HUES48 (cell line): ENCODE measurements at regions not wholly inside any gene's neighbourhood (a gene's known extent, or its start where the extent isn't known, plus 50 kb on each side); places are given as distances from the start of the nearest gene placed in this dataset.

ENCODE experiments used
- H3K27ac ChIP-seq: one replicate; pipeline ENCODE4 v1.7.0; 2013; ENCODE audit warnings: low read depth, low read length, inconsistent platforms
- H3K27me3 ChIP-seq: 2 replicates; pipeline ENCODE4 v1.6.1; 2013; ENCODE audit warnings: mild to moderate bottlenecking, low read length; ENCODE audit not compliant: control insufficient read depth, insufficient read depth
- H3K36me3 ChIP-seq: 2 replicates; pipeline ENCODE4 v1.6.1; 2013; ENCODE audit warnings: low read length; ENCODE audit not compliant: control insufficient read depth, insufficient read depth
- H3K4me1 ChIP-seq: 2 replicates; pipeline ENCODE4 v1.6.1; 2013; ENCODE audit warnings: mild to moderate bottlenecking, low read length; ENCODE audit not compliant: control insufficient read depth, insufficient read depth
- H3K4me3 ChIP-seq: 2 replicates; pipeline ENCODE4 v1.5.1; 2013; ENCODE audit warnings: mild to moderate bottlenecking, low read depth, low read length
- H3K9ac ChIP-seq: 2 replicates; pipeline ENCODE4 v1.6.1; 2013; ENCODE audit warnings: mild to moderate bottlenecking, low read depth, low read length, moderate library complexity
- H3K9me3 ChIP-seq: 2 replicates; pipeline ENCODE4 v1.6.1; 2013; ENCODE audit warnings: low read length; ENCODE audit not compliant: control insufficient read depth, insufficient read depth

GRCh38 chr6:170483413-170483812 lies 69.7 kb downstream of the PSMB1 start:
- no peak overlapping the region for H3K4me3 ChIP-seq
- no peak overlapping the region for H3K27ac ChIP-seq
- 0 out of 2 replicates have a peak, but pooled peaks cover 3% of the 10 kb centered on the region for H3K9me3 ChIP-seq
- no peaks in the 10 kb centered on the region for H3K36me3 ChIP-seq
- no peaks in the 10 kb centered on the region for H3K4me1 ChIP-seq
- no peaks in the 10 kb centered on the region for H3K27me3 ChIP-seq
- no peak overlapping the region for H3K9ac ChIP-seq

- H3K4me1 ChIP-seq: no peaks in the 10 kb centered on the region
- 0 out of 2 replicates have a peak, but pooled peaks cover 3% of the 10 kb centered on the region for H3K9me3 ChIP-seq
- no peak overlapping the region for H3K9ac ChIP-seq
- no peak overlapping the region for H3K27ac ChIP-seq
- no peaks in the 10 kb centered on the region for H3K27me3 ChIP-seq
- H3K36me3 ChIP-seq: no peaks in the 10 kb centered on the region
- no peak overlapping the region for H3K4me3 ChIP-seq
Observed at GRCh38 chr6:170480050-170480692, 72.9 kb downstream of the PSMB1 start.

GRCh38 chr6:170476360-170476759 lies 76.7 kb downstream of the PSMB1 start:
- Histone ChIP-seq H3K4me1 (no peaks in the 10 kb centered on the region), H3K36me3 (no peaks in the 10 kb centered on the region), H3K4me3 (no peak overlapping the region), H3K9ac (no peak overlapping the region), H3K27me3 (no peaks in the 10 kb centered on the region), H3K9me3 (no peaks in the 10 kb centered on the region), H3K27ac (no peak overlapping the region)

GRCh38 chr6:170475118-170475517 lies 78.0 kb downstream of the PSMB1 start:
- Histone ChIP-seq H3K36me3 (no peaks in the 10 kb centered on the region), H3K27ac (no peak overlapping the region), H3K4me3 (no peak overlapping the region), H3K9ac (no peak overlapping the region), H3K9me3 (peaks cover 2% of the 10 kb centered on the region; the same call in 1 of the 2 replicates), H3K27me3 (no peaks in the 10 kb centered on the region), H3K4me1 (no peaks in the 10 kb centered on the region)

GRCh38 chr6:170473801-170474200 lies 79.3 kb downstream of the PSMB1 start:
- Histone ChIP-seq H3K4me3 (no peak overlapping the region), H3K27me3 (no peaks in the 10 kb centered on the region), H3K36me3 (no peaks in the 10 kb centered on the region), H3K27ac (no peak overlapping the region), H3K4me1 (no peaks in the 10 kb centered on the region), H3K9me3 (peaks cover 2% of the 10 kb centered on the region; the same call in 1 of the 2 replicates), H3K9ac (no peak overlapping the region)

GRCh38 chr6:170473301-170473717 lies 79.8 kb downstream of the PSMB1 start:
- Histone ChIP-seq H3K9ac (no peak overlapping the region), H3K9me3 (peaks cover 4% of the 10 kb centered on the region; the same call in 1 of the 2 replicates), H3K36me3 (no peaks in the 10 kb centered on the region), H3K27me3 (no peaks in the 10 kb centered on the region), H3K4me1 (no peaks in the 10 kb centered on the region), H3K4me3 (no peak overlapping the region), H3K27ac (no peak overlapping the region)

- H3K4me1 ChIP-seq: no peaks in the 10 kb centered on the region
- peaks cover 13% of the 10 kb centered on the region for H3K9me3 ChIP-seq
- H3K4me3 ChIP-seq: no peak overlapping the region
- H3K36me3 ChIP-seq: no peaks in the 10 kb centered on the region
- H3K27ac ChIP-seq: no peak overlapping the region
- no peaks in the 10 kb centered on the region for H3K27me3 ChIP-seq
- no peak overlapping the region for H3K9ac ChIP-seq
Observed at GRCh38 chr6:170471491-170471890, 81.6 kb downstream of the PSMB1 start.

- H3K9ac ChIP-seq: no peak overlapping the region
- H3K27ac ChIP-seq: no peak overlapping the region
- no peaks in the 10 kb centered on the region for H3K4me1 ChIP-seq
- no peak overlapping the region for H3K4me3 ChIP-seq
- H3K9me3 ChIP-seq: peaks cover 16% of the 10 kb centered on the region
- H3K27me3 ChIP-seq: no peaks in the 10 kb centered on the region
- no peaks in the 10 kb centered on the region for H3K36me3 ChIP-seq
Observed at GRCh38 chr6:170470734-170471133, 82.4 kb downstream of the PSMB1 start.

GRCh38 chr6:170464524-170464979 lies 88.6 kb downstream of the PSMB1 start:
- Histone ChIP-seq H3K36me3 (no peaks in the 10 kb centered on the region), H3K27me3 (no peaks in the 10 kb centered on the region), H3K9ac (no peak overlapping the region), H3K4me1 (no peaks in the 10 kb centered on the region), H3K4me3 (no peak overlapping the region), H3K27ac (peak overlapping the region; percentile 5), H3K9me3 (peaks cover 15% of the 10 kb centered on the region)

GRCh38 chr6:170464080-170464479 lies 89.0 kb downstream of the PSMB1 start:
- Histone ChIP-seq H3K4me1 (no peaks in the 10 kb centered on the region), H3K27ac (peak overlapping the region; percentile 5), H3K4me3 (no peak overlapping the region), H3K27me3 (no peaks in the 10 kb centered on the region), H3K9ac (no peak overlapping the region), H3K9me3 (peaks cover 15% of the 10 kb centered on the region), H3K36me3 (no peaks in the 10 kb centered on the region)

GRCh38 chr6:170463101-170463721 lies 89.9 kb downstream of the PSMB1 start:
- peaks cover 12% of the 10 kb centered on the region for H3K9me3 ChIP-seq
- H3K4me3 ChIP-seq: no peak overlapping the region
- no peaks in the 10 kb centered on the region for H3K36me3 ChIP-seq
- H3K9ac ChIP-seq: no peak overlapping the region
- H3K4me1 ChIP-seq: no peaks in the 10 kb centered on the region
- no peak overlapping the region for H3K27ac ChIP-seq
- H3K27me3 ChIP-seq: no peaks in the 10 kb centered on the region
